HG03064 (cell line): ENCODE measurements at regions not wholly inside any gene's neighbourhood (a gene's known extent, or its start where the extent isn't known, plus 50 kb on each side); places are given as distances from the start of the nearest gene placed in this dataset.

Experiments
- ATAC-seq: cut with Tn5 transposase; IDR thresholded peaks from one replicate; pipeline ENCODE4 v1.9.1; 2021; ENCODE audit warnings: low read depth; ENCODE audit not compliant: unreplicated experiment

DNA sequence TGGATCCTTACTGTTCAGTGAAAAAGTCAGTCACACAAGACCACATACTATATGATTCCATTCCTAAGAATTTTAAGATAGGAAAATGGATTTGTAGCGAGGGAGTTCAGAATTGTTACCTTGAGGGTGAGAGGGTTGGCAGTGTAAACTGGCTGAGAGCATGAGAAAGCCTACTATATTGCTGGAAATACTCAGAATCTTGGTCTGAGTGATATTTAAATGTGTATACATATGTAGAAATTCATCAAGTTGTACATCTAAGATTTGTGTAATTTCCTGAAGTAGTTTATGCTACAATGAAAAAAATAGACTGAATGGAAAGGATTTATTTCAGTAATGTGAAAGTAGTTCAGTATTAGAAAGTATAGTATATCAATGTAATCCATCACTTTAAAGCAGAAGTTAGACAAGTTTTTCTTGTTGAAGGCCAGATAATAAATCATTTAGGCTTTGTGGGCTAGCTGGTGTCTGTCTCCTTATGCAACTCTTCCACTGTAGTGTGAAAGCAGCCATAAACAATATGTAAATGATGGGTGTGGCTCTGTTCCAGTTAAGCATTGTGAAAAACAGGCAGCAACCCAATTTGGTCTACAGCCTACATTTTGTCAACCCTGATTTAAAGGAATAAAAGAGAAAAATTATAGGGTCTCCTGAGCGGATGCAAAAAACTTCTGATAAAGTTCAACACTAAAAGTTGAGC is 127.2 kb upstream of the THY1 start:
- no peak for ATAC-seq

DNA sequence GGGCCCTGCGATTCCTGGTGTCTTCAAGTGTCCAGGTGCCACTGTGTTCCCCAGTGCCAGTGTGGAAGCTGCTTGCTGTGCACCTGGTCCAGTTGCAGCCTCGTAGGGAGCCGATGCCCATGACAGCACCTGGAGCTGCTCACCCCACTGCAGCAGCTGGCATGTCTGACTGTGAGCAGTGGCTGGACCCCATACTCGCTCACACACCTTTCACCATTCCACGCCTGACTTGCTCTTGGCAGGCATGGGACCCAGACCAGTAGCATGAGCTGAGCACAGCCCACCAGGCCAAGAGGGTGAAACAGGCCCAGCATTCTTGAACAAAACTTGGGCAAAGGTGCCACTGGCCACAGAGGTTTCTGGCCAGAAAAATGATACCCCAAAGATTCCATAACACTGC is 124.5 kb upstream of the THY1 start:
- ATAC-seq = no peak

DNA sequence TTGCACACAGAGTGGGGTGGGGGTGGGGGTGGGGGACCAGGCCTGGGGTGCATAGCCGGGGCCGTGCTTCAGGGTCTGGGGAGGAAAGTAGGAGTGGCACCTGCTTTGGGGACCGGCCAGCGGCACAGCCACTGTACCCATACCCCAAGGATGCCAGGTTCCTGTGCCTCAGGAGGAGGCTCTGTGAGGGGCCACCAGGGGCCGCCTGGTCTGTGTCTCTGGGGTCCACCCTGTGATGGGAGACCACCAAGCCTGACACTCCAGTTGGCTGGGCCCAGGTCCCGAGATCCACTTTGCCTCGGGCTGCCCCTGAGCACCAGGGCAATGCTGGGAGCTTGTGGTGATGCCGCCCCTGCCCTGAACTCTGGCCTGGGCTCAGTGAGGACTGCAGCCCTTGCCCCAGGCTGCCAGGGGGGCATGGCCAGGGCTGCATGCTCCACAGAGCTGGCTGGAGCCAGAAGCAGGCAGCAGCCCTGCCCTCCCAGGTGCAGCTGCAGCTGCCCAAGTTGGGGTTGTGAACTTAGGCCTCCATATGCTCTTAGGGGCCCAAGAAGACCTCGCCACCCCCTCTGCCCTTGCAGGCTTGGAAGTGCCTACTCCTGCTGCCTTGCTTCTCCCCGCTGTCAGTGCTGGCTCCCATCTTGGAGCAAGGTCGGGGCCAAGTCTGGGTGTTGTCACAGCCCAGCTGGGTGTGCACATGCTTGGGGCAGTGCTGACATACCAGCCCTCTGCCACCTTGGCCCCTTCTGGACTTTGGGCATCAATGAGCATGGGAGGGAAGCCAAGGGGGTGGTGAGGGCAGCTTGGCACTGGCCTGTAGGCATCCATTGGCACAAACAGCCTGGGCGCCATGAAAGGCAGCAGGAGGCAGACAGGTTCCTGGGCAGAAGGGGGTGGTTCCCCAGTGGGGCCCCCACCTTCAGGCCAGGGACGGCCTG is 123.3 kb upstream of the THY1 start:
- ATAC-seq = no peak

DNA sequence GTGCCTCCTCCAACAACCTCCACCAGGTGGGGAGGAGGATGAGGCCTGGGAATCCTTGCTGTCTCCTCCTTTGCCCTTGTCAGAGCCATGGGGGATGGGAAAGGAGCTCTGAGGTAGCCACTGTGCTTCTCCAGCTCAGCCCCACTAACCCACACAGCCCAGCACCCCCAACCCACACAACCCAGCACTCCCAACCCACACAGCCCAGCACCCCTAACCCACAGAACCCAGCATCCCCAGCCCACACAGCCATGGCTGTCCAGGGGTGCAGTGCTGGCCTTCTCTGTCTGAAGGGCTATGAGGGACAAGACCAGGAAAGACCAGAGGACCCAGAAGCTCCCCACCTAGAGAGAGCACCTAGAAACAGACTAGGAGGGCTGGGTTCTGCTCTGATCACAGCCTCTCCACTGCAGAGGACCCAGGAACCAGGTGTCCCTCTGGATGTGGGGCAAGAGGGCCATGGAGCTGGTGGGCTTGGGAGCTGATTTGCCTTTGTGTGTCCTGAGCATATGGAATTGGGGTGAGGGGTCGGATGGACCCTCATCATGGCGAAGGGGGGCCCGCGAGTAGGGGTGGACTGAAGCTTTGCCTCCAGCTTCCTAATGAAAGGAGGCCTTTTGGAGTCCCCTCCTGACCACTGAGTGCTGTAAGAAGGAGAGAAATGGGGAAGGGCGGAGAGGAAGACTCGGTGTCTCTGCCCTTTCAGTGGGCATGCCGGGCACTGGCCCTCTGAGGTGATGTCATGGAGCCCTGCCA is 117.6 kb upstream of the THY1 start:
- no peak for ATAC-seq

GRCh38 chr11:119539583-119539982 is 116.6 kb upstream of the THY1 start:
- no peak for ATAC-seq

GRCh38 chr11:119538753-119539152 is 115.8 kb upstream of the THY1 start:
- no peak for ATAC-seq

- no peak for ATAC-seq
Measured at GRCh38 chr11:119537306-119538253, 114.6 kb upstream of the THY1 start.

DNA sequence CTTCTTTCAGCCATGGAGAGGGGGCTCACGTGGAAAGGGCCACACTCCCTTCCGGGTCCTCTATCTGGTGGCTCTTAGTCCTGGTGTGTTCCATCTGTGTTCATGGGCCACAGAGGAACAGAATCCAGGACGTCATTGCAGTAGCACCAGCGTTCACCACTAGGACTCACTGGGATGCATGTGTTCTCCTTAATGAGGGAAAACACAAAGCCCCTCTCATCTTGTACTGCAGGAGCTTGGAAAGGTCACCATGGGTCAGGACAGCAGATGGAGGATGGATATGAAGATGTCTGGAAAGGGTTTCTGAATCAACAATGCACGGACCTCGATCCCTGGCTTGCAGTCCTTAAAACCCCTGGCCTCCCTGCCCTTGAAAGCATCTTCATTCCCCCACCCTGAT is 113.8 kb upstream of the THY1 start:
- ATAC-seq = no peak

- no peak for ATAC-seq
Measured at GRCh38 chr11:119533921-119534736, 111.2 kb upstream of the THY1 start.

DNA sequence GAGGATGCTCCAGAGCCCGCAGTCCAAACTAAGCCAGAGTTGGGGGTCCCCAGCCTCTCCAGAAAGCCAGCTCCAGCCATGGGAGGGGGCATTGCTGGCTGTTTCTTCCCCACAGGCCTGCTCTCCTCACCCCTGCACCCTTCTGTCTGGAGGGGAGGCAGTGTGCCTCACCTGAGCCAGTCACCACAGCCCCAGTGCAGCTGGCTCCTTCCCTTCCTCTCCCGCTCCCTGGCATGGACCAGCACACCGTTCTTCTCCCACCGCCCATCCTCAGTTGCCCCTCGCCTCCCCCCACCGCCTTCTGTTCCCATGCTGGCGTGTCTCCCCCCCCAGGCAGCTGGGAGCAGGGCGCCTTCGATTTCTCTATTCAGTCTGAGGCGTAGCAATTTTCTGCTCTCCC is 110.5 kb upstream of the THY1 start:
- ATAC-seq = no peak

DNA sequence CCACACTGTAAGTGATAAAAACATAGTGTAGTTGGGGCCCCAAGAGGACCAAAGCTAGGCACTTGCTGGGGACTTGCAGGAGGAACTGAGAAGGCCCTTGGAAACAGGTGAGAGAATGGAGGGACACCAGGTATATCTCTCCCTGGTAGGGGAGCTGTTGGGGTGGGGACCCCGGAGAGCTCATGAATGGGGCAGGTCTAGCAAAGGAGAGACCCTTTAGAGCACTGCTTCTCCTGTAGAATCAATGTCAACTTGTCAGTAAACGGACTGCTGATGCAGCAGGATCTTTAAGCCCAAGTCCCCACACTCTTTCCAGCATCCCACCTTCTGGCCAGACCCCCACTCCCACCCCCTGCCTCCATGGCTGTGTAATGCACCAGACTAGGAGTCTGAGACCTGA is 109.6 kb upstream of the THY1 start:
- ATAC-seq = no peak

DNA sequence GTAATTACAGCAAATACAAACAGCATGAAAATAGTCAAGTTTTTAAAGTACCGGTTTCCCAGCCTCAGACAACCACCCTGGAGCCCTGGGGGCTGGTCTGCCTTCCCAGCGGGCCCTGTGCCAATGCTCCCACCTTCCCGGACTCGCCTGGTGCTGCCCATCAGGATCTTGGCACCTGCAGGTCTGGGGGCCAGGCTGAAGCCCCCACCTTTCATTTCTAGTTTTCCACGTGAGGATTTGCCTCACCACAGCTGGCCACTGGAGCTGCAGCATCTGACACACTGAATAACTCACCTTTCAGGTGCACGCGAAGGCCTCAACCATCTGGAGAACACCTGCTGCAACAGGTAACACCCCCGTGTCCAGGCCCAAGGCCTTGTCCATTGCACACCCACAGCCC is 108.7 kb upstream of the THY1 start:
- ATAC-seq = no peak

DNA sequence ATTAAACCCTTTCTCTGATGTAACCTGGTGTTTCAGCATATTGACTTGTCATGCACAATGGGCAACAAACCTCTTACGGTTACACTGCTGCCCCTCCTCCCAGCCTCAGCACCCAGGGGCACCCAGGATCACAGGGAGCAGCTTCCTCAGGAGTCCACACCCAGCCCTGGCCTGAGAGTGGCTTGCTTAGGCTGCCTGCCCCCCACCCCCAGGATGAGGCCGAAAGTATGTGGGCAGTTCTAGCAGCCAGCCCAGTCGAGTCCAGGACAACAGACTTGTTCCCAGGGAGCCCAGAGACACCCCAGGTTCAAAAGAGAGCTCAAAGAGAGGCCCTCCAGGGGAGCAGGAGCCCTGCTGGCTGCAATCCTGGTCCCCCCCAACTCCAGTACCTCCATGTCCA is 108.1 kb upstream of the THY1 start:
- ATAC-seq = no peak

DNA sequence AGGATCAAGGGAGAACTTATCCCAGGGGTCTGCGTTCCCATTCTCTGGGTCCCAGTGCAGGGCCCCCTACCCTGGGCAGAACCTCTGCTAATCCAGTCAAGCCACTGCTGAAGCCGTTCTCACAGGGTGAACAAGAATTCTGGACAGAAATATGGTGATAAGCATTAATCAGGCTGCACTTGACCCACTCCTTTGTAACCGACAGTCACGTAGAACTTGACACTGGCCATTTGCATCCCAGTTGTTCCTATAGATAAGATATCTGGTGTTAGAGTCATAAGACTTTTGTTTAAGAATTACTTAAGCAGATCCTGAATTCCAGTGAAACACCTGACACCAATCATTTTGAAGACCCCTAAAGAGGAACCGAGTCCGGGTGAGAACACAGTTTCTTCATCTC is 107.5 kb upstream of the THY1 start:
- ATAC-seq = no peak

- ATAC-seq = no peak
Measured at GRCh38 chr11:119529936-119530335, 107.0 kb upstream of the THY1 start.

- ATAC-seq = no peak
Measured at GRCh38 chr11:119529063-119529845, 106.3 kb upstream of the THY1 start.

DNA sequence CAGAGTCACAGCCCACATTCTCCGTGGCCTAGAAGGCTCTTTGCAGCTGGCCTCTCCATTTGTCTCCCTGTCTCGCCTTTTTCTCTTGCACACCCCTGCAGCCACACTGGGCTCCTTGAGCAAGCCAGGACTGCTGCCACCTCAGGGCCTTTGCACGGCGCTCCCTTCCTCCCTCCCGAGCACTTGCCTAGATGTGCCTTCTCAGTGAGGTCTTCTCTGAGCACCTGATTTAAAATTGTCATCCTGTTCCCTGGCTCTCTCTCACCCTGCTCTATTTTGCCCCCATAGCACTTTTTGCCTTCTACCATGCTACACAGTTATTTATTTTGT is 102.9 kb upstream of the THY1 start:
- ATAC-seq = no peak

DNA sequence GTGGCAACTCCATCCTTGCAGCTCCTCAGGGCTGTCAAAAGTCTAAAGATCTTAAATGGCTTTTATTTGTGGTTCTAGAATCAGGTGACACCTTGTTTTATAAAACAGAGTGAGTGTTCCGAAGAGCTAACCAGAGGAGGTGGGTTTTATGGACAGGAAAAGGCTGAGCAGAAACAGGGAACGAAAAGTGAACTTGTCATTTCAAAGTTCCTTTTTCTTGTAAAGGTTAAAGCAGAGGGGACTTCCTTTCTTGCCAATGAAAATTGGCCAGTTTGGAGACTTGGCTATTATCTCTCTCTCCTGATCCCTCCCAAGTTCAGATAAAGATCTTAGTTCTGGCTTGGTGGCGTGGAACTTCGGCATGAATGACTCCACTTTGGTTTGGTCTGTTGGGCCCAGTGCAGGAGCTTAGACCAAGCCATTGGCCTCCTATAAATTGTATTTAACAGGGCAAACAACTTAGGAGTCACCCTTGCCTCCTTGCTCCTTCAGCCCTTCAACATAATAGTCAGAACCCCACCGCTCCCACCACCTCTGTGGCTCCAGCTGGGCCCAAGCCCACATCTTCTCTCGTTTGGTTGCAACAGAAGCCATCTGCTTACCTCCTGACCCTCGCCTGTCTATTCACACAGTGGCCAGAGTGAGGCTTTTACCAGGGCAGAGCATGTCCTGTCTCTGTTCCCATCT is 102.4 kb upstream of the THY1 start:
- ATAC-seq = no peak
